ENCODE measurements at regions not wholly inside any gene's neighbourhood (a gene's known extent, or its start where the extent isn't known, plus 50 kb on each side); places are given as distances from the start of the nearest gene placed in this dataset.

- TF ChIP-seq CTCF (IDR thresholded peaks at IDR 0.05) = no peak
- DNase-seq (no peak), ATAC-seq (no peak)
- no peaks in the 10 kb centered on the region for H3K4me1 ChIP-seq
- no peaks in the 10 kb centered on the region for H3K9me3 ChIP-seq
- intact Hi-C loops (cut with DNase I) = no loop called here
- no peaks in the 10 kb centered on the region for H3K36me3 ChIP-seq (ENCODE audit: insufficient read depth in 1 of 2, low read depth in 1 of 2)
- peaks cover 0 to 2% (median 0%) of the 10 kb centered on the region in 3 donors for H3K27me3 ChIP-seq (ENCODE audit: insufficient read depth in 3 of 3, low read length in 2 of 3)
- WGBS, 3 donors = 84 to 97% (median 85%) methylated on average over 7 to 8 of the region's 8 CpGs
- H3K4me3 ChIP-seq = no peak overlapping the region
- H3K27ac ChIP-seq = no peak overlapping the region
These were observed 241.8 kb downstream of the TFCP2L1 start for GRCh38 chr2:121043061-121043826.

GRCh38 chr2:121043827-121044222, 241.2 kb downstream of the TFCP2L1 start:
- H3K4me1 ChIP-seq = no peaks in the 10 kb centered on the region
- DNase-seq = no peak
- H3K4me3 ChIP-seq = no peak overlapping the region
- H3K9me3 ChIP-seq = no peaks in the 10 kb centered on the region
- no peak overlapping the region for H3K27ac ChIP-seq
- no peak for TF ChIP-seq CTCF (IDR thresholded peaks at IDR 0.05)
- peaks cover 0 to 2% (median 0%) of the 10 kb centered on the region in 3 donors for H3K27me3 ChIP-seq (ENCODE audit: insufficient read depth in 3 of 3, low read length in 2 of 3)
- no peak for ATAC-seq
- WGBS, 3 donors = 52 to 57% (median 54%) methylated on average over 3 of the region's 3 CpGs
- H3K36me3 ChIP-seq (ENCODE audit: insufficient read depth in 1 of 2, low read depth in 1 of 2) = no peaks in the 10 kb centered on the region
- intact Hi-C loops (cut with DNase I) = no loop called here

- intact Hi-C loops (cut with DNase I) = no loop called here
- H3K27ac ChIP-seq = no peak overlapping the region
- H3K4me3 ChIP-seq = no peak overlapping the region
- TF ChIP-seq CTCF (IDR thresholded peaks at IDR 0.05) = no peak
- no peak for DNase-seq
- H3K36me3 ChIP-seq (ENCODE audit: insufficient read depth in 1 of 2, low read depth in 1 of 2) = no peaks in the 10 kb centered on the region
- peaks cover 0 to 2% (median 0%) of the 10 kb centered on the region in 3 donors for H3K27me3 ChIP-seq (ENCODE audit: insufficient read depth in 3 of 3, low read length in 2 of 3)
- H3K4me1 ChIP-seq = no peaks in the 10 kb centered on the region
- WGBS, 3 donors = 64 to 76% (median 71%) methylated on average over 7 of the region's 7 CpGs
- ATAC-seq = no peak
- H3K9me3 ChIP-seq = no peaks in the 10 kb centered on the region
These were observed 240.6 kb downstream of the TFCP2L1 start for GRCh38 chr2:121044412-121044811.

GRCh38 chr2:121045245-121045644, 239.8 kb downstream of the TFCP2L1 start:
- Histone ChIP-seq H3K27me3 (ENCODE audit: insufficient read depth in 3 of 3, low read length in 2 of 3) (peaks cover 0 to 2% (median 0%) of the 10 kb centered on the region in 3 donors), H3K27ac (no peak overlapping the region), H3K4me3 (no peak overlapping the region), H3K36me3 (ENCODE audit: insufficient read depth in 1 of 2, low read depth in 1 of 2) (no peaks in the 10 kb centered on the region), H3K9me3 (no peaks in the 10 kb centered on the region), H3K4me1 (no peaks in the 10 kb centered on the region)
- WGBS, 3 donors = 92 to 96% (median 94%) methylated on average over 11 of the region's 11 CpGs
- no peak for DNase-seq
- intact Hi-C loops (cut with DNase I) = no loop called here
- ATAC-seq = no peak
- no peak for TF ChIP-seq CTCF (IDR thresholded peaks at IDR 0.05)

- intact Hi-C loops (cut with DNase I) = no loop called here
These were observed 238.7 kb downstream of the TFCP2L1 start for GRCh38 chr2:121046335-121046734.

More at GRCh38 chr2:121046335-121046734, 238.7 kb downstream of the TFCP2L1 start:
- Histone ChIP-seq H3K4me3 (no peak overlapping the region), H3K27me3 (ENCODE audit: insufficient read depth in 3 of 3, low read length in 2 of 3) (peaks cover 0 to 2% (median 0%) of the 10 kb centered on the region in 3 donors), H3K4me1 (no peaks in the 10 kb centered on the region), H3K36me3 (ENCODE audit: insufficient read depth in 1 of 2, low read depth in 1 of 2) (no peaks in the 10 kb centered on the region), H3K9me3 (no peaks in the 10 kb centered on the region), H3K27ac (no peak overlapping the region)
- no peak for ATAC-seq
- no peak for TF ChIP-seq CTCF (IDR thresholded peaks at IDR 0.05)
- DNase-seq = no peak
- WGBS, 3 donors = 53 to 66% (median 53%) methylated on average over 4 of the region's 4 CpGs

All from psoas muscle (tissue), 7 donors.